ENCODE measurements at regions not wholly inside any gene's neighbourhood (a gene's known extent, or its start where the extent isn't known, plus 50 kb on each side); places are given as distances from the start of the nearest gene placed in this dataset.
"Not testable (repeated sequence)": the region's sequence is repeated elsewhere in the genome, so short reads cannot be mapped to it uniquely, and the experiment has no call there.

DNA sequence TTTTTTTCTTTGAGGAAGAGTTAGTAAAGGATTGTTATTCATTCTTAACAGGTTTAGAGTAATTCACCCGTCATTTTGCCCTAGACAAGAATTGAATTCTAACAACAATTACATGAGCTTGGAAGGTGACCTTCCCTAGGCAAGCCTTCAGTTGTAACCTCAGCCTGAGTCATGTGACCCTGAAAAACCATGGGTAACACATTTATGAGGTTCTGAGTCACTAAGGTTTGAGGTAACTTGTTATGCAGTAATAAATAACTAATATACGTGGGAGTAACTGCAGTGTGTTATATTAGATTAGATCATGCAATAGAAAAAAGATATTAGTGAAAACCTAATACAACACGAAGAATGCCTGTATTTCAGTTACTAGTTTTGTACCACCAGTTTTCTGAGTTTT lies 237.6 kb upstream of the NDN start:
- no peak for DNase-seq (ENCODE audit: low read depth in 2 of 2)

DNA sequence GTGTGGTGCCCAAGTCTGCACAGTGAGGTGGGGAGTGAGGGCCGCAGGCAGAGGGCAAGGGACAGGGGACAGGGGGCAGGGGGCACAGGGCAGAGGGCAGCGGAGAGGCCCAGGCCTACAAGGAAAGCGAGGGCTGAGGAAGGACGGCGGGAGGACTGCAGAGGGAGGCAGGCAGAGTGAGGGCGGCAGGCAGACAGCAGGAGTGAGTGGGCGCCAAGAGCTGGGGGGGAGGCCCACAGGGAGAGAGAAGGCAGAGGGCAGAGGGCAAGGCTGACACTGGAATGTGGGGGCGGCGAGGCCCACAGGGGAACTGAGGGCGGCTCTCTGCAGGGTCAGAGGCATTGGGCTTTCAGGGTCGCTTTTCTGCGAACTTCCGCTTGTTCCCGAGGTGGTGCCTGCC lies 267.8 kb upstream of the NDN start:
- DNase-seq (ENCODE audit: low read depth in 2 of 2), result no peak

DNA sequence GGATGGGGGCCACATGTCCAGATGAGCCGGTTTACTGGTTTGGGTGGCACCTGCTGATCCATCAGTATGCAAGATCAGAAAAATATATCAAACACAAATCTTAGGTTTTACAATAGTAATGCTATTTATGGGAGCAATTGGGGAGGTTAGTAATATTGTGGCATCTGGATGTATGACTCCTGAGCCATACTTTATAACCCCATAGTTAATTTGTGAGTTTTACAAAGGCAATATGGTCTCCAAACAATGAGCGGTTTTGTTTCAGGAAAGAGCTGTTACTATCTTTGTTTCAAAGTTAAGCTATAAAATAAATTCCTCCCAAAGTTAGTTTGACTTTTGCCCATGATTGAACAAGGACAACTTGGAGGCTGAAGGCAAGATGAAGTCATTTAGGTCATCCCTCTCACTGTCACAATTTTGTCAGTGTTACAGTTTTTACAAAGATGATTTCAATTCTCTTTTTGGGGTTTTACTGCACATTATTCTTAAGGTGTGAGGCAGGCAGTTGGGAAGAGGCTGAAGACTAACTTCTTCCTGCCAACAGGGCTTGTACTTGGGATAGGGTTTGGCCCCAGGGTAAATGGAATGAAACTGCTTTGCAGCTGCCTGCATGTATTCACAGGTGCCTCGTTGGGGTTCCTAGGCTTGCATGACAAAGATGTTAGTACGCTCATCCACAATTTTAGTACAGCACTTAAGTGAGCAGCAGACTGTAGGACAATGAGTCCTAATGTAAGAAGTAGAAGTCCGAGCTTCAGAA lies 296.6 kb upstream of the NDN start:
- DNase-seq (ENCODE audit: low read depth in 2 of 2), result no peak

DNA sequence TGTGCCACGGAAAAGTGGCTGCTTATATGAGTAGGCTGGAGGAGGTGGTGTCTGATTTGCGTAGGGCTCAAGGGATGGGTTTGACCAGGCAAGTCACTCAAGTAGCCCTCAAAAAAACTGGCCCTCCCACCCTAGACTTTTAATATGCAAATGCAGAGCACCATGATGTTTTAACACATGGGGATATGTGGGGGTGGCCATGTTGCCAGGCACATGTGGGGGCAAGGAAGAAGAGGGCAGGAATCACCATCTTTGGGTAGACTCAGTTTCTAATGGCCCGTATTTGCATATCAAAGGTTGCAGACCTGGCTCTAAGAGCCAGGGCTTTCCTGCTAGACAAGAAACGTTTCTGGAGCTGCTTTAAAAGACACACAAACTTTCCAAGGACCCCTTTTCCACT lies 307.2 kb upstream of the NDN start:
- no peak for DNase-seq (ENCODE audit: low read depth in 2 of 2)

DNA sequence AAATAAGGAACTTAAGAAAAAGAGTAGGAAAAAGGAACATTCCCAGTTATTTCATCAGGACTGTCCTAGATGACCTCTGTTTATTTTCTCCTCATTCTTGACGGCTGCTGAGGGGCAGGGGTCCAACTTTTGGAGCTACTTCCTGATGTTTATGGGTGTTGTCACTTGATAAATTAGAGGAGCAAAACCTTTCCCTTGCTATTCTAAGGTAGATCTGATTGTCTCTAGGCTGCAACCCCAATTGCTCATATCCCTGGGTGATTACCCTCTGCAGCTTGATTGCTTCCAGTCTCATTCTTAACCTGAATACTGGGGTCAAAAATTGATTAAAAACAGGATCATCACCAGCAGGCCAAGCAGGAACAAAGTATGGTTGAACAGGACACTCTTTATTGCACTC lies 311.0 kb upstream of the NDN start:
- DNase-seq (ENCODE audit: low read depth in 2 of 2), result no peak

DNA sequence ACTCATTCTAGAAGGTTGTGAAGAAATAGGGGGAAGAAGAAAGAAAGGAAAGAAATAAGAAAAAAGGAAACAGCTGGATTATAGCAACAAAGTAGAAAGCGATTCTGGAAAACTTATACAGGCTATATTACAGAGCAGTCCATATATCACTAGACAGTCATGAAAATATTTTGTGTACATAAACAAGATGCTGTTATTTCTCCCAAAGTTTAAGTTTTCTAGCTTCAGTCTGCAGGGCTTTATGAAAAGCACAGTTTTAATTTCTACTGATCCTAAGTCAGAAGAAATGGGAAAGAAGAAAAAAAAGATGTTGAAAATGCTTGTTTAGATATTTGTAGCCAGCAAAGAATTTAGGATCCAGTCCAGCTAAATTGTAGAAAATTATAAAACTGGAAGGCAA lies 321.4 kb upstream of the NDN start:
- no peak for DNase-seq (ENCODE audit: low read depth in 2 of 2)

DNA sequence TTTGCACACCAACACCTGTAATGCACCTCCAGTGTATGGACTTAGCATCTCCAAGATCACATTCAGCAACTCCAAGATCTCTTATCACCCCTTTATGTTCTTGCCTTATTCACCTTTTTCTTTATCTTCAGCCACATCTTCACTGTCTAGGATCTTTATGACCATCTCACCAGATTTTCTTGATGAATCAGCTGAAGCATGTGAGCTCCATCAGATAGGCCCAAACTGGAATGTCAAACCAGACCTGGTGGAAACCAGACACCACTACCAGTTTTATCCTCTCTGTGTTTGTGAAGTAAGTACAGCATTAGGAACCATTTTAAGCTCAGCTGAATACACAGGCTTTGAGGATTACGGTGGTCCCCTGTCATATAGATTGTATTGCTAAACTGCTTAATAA lies 330.4 kb upstream of the NDN start:
- no peak for DNase-seq (ENCODE audit: low read depth in 2 of 2)

DNA sequence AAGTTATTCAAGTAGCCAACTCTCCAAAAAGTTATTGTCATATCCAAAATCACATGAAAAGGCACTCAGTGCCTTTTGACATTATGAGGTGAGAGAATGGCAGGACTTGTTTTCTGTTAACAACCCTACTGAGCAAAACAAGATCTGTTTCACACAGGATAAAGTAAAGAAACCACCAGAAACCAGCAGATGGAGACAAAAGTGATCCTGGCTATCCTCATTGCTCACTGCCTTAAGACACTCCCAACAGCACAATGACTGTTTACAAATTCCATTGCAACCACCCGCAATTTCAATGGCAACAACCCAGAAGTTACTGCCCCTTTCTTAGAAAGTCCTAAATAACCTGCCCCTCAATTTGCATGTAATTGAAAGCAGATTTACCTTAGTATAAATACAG lies 352.6 kb upstream of the NDN start:
- DNase-seq (ENCODE audit: low read depth in 2 of 2), result no peak

DNA sequence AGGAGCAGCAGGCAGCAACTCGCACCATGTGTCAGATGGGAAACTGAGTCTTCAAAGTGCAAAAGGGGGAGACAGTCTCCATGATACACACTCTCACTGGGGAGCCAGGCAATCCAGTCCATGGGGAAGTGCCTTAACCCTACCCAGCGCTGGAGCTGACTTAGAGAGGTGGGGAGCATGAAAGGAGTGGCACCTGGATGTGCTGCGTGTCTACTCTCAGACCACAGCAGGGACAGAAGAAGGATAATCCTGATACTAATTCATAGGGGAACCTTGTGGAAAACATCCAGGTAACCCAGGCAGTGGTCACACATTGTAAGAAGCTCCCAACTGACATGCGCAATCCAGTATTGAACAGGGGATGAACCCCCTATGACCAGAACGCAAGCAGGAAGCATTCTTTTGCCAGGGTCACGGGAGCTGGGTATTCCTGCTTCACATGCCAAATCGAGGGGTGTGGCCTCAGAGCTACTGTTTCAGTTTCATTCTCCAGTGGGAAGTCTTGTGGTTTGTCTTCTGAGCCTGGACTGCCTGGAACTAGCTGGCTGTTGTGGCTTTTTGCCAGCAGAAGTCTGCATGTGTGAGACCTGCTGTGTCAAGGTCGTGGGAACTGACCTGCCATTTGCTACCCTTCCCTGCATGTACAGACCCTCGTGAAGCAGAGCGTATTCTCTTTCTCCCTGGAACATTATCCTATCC lies 367.6 kb upstream of the NDN start:
- DNase-seq (ENCODE audit: low read depth in 2 of 2), result no peak

DNA sequence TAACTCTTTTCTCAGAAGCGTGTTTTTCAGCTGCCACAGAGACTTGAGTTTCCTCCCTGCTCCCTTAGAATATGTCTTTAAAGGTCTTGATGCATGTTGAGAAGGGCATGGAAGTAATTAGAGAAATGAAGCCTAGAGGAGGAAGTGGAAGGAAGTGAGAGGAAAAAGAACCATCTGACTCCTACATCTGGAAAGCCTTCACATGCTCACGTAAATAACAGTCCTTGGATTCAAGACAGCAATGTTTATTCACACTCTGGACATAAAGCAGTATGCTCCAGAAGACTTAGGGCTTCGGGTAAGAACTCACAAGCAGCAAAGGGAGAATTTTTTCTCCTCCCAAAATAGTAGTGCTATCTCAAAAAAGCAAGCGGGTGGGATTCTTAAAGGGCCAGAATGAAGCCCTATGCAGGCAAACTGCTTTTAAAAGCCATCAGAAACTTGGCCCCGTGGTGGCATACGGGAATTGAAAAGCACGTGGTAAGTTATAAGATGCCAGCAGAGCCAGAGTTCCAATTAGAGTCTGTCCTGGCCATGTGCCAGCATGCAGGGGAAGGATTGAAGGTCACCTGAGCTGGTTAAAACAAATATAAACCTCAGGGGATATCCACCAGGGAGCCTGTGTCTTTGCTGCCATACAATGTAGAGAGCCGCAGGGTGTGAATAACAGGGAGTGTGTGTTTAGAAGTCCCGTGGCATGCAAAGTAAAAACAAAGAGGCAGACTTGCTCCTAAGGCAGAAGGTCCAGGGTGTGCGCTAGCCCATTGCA lies 380.8 kb upstream of the NDN start:
- no peak for DNase-seq (ENCODE audit: low read depth in 2 of 2)

DNA sequence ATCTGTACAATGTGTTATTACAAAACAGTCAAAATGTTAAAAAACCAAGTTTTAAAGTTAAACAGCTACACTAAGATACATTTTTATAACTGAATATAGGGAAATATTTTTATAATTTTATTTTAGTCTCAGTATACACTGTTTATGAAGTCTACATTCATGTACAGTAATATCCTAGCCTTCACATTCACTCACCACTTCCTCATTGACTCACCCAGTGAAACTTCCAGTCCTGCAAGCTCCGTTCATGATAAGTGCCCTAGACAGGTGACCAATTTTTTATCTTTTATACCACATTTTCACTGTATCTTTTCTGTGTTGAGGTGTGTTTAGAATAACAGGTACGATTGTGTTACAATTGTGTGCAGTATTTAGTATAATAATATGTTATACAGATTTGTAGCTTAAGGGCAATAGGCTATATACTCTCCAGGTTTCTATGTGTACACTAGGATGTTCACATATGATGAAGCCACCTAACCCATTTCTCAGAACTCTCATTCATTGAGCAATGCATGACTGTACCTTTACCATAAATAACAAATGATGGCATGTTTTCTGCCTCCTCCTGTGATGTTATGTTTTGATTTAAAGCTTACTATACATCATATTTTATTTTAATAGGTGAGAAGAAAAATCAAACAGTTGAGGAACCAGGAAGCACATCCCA lies 388.4 kb upstream of the NDN start:
- no peak for DNase-seq (ENCODE audit: low read depth in 2 of 2)

DNA sequence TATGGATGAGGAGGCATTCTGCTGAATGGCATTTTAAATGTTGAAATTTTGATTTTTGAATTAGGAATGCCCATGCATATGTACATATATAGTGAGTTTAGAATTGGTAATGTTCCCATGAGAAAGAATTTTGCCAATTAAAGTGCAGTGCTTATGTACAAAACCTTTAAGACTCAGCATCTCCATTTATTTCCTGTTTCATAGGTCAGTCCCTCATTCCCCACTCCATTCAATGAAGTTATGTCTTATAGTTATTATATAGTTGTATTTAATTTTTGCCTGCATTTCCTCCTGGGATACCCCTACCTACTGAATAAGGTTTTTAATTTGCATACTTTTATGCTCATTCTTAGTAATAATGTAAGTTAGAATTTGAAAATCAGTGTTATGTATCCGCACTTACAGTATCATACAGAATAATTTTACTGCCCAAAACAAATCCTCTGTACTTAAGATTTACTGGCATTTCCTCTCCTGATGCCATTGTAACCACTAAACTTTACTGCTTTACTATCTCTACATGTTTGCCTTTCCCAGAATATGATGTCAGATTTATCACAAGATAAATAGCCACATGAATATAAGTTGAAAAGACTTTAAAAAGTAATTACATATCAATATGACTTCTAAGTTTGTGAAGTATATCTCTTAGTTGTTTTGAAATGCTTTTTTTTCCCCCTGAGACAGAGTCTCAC lies 389.1 kb upstream of the NDN start:
- no peak for DNase-seq (ENCODE audit: low read depth in 2 of 2)

DNA sequence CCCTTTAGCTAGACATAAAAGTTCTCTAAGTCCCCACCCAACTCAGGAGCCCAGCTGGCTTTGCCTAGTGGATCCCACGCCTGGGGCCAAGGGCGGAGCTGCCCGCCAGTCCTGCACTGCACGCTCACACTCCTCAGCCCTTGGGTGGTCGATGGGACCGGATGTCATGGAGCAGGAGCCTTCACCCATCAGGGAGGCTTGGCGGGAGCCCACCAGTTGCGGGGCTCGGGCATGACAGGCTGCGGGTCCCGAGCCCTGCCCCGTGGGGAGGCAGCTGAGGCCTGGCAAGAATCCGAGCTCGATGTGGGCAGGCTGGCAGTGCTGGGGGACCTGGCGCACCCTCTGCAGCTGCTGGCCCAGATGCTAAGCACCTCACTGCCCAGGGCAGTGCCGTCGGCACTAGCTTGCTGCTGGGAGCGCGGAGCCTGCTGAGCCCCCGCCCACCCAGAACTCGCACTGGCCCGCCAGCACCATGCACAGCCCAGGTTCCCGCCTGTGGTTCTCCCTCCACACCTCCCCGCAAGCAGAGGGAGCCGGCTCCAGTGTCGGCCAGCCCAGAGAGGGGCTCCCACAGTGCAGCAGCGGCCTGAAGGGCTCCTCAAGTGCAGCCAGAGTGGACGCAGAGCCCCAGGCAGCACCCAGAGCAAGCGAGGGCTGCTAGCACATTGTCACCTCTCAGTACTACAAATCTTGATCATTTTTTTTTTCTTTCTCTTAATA lies 391.4 kb upstream of the NDN start:
- no peak for DNase-seq (ENCODE audit: low read depth in 2 of 2)

DNA sequence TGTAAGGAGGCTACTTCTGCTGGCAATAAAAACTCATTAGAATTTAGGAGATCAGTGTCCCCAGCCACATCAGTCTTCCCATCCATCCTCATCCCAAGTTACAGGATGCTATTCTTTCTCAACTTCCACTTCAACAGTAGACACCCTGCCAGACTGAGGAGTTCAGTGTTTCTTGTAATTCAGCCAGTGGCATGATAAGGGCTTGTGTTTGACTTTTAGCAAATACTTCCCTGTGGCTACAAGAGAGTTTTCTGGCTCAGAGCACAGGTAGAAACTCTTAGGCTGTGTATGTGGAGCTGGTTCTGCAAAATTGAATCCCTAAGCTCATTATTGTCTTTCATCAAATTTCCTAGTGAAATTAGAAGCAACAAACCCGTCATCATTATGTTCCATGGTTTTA lies 401.8 kb upstream of the NDN start:
- DNase-seq (ENCODE audit: low read depth in 2 of 2), result not testable (repeated sequence)

DNA sequence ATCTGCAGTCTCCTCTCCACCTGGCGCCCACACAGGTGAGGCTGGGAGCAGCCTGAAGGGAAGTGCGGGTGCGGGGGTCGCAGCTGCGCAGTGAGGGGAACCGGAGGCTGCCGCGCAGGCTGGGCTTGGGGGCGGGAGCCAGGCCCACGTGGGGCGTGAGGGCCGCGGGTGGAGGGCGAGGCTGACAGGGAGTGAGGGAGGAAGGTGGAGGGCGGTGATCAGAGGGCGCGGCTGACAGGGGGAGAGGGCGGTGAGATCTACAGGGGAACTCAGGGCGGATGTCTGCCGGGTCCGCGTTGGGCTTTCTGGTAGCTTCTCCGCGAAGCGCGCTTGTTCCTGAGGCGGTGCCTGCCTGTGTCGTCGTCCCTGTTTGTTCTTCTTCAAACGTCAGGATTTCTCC lies 414.4 kb upstream of the NDN start:
- DNase-seq (ENCODE audit: low read depth in 2 of 2), result not testable (repeated sequence)

DNA sequence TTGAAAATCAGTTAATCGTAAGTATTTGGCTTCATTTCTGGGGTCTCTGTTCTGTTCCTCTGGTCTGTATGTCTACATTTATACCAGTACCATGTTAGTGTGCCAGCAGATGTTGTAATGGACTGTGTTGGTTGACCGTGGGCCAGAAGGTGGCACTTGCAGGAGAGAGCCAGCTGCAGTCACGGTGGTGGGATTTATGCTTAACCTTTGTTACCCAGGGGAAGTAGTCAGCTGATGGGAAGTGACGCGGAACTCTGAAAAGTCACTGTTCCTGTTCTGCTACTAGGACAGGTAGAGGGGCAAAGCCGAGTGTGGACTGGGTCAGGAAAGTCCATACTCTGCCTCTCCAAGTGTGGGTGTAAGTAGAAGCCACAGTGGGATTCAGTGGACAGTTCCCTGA lies 420.4 kb upstream of the NDN start:
- DNase-seq (ENCODE audit: low read depth in 2 of 2), result not testable (repeated sequence)

DNA sequence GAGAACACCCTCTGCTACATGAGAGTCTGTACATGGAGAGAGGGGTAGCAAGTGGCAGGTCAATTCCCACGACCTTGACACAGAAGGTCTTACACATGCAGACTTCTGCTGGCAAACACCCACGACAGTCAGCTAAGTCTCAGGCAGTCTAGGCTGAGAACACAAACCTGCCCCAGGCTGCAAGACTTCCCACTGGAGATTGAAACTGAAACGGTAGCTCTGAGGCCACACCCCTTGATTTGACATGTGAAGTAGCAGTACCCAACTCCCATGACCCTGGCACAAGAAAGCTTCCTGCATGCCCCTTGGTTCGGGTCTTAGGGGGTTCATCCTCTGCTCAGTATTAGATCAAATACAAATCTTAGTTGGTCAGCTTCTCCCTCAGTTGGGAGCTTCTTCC lies 420.8 kb upstream of the NDN start:
- DNase-seq (ENCODE audit: low read depth in 2 of 2), result not testable (repeated sequence)

DNA sequence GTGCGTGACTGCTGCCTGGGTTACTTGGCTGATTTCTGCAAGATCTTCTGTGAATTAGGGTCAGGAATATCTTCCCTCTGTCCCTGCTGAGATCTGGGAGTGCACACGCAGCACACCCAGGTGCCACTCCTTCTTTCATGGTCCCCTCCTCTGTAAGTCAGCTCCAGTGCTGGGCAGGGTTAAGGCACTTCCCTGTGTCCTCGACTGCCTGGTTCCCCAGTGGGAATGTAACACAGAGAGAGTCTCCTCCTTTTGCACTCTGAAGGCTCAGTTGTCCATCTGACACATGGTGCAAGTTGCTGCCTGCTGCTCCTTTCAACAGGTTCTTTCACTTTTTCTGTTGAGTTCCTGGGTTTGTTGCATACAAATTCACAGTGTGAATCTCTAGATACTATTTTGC lies 421.2 kb upstream of the NDN start:
- DNase-seq (ENCODE audit: low read depth in 2 of 2), result not testable (repeated sequence)

DNA sequence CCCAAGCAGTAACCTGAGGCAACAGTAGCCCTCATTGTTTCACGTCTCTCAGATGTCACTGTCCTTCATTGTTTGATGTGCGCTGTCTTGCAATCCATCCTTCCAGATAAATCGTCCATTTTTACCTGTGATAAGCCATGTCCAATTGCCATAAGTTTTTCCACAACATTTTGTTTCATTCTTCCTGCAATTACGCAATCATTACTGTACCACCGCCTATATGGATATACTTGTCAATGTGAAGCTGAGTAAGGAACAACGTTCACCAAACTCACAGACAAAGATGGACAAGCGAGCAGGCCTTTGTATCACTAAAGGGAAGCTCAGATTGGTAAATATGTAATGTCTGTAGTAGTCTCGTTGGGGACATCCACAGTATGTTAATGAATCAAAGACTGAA lies 452.5 kb upstream of the NDN start:
- not testable (repeated sequence) for DNase-seq (ENCODE audit: low read depth in 2 of 2)

DNA sequence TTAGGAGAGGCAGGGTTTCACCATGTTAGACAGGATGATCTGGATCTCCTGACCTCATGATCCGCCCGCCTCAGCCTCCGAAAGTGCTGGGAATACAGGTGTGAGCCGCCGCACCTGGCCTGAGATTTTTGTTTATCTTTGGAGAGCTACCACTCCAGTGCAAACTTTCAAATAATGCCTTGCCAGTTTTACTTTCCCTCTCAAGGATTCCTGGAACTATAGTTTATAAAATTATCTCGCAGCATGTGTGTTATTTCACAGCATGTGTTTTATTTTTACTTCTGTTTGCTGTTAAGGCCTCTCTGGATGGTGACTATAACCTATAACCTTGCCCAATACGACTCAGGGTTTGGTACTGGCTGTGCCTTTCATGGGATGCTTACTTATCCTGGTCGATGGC lies 458.0 kb upstream of the NDN start:
- DNase-seq (ENCODE audit: low read depth in 2 of 2), result not testable (repeated sequence)

DNA sequence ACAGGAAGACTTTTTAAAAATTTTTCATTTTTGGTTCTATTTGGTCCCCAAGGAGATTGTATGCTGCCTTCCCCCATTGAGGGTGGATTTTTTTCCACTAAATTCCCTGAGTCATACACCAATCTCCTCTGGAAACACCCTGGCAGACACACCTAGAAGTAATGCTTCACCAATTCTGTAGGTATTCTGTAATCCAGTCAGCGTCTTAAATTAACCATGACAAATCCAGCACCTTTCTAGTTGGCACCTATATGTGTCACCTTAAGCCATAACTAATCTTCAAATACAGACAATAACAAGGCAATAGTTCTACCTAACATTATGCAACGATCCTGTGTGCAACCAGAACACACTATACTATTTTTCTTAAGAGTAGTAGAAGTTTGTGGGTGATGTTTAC lies 459.1 kb upstream of the NDN start:
- DNase-seq (ENCODE audit: low read depth in 2 of 2), result no peak
